AG10803 (cell line): ENCODE measurements at regions not wholly inside any gene's neighbourhood (a gene's known extent, or its start where the extent isn't known, plus 50 kb on each side); places are given as distances from the start of the nearest gene placed in this dataset.

Experiments used
- DNase-seq: peaks from one replicate; pipeline ENCODE4 v3.0.0; 2010; ENCODE audit warnings: low read depth
- H3K4me3 ChIP-seq: 2 replicates; pipeline ENCODE4 v1.5.1; 2011; ENCODE audit warnings: mild to moderate bottlenecking, low read length, control low read depth
- CTCF ChIP-seq: conservative IDR thresholded peaks from 2 replicates; pipeline ENCODE4 v1.5.1; 2011; ENCODE audit warnings: mild to moderate bottlenecking, low read length, control low read depth, inconsistent platforms

- no peak for DNase-seq
- TF ChIP-seq CTCF, result no peak
- H3K4me3 ChIP-seq, result no peak overlapping the region
Measured at GRCh38 chr16:5873221-5873620, 775.6 kb upstream of the EEF2KMT start.

GRCh38 chr16:5870886-5871691 lies 773.5 kb upstream of the EEF2KMT start:
- H3K4me3 ChIP-seq, result no peak overlapping the region
- no peak for TF ChIP-seq CTCF
- no peak for DNase-seq

GRCh38 chr16:5867250-5867649 lies 769.7 kb upstream of the EEF2KMT start:
- H3K4me3 ChIP-seq, result no peak overlapping the region
- no peak for DNase-seq
- TF ChIP-seq CTCF, result no peak

- no peak for TF ChIP-seq CTCF
- no peak for DNase-seq
- no peak overlapping the region for H3K4me3 ChIP-seq
Measured at GRCh38 chr16:5865236-5865635, 767.6 kb upstream of the EEF2KMT start.

- no peak overlapping the region for H3K4me3 ChIP-seq
- TF ChIP-seq CTCF, result no peak
- no peak for DNase-seq
Measured at GRCh38 chr16:5863071-5863606, 765.5 kb upstream of the EEF2KMT start.

- DNase-seq, result no peak
- H3K4me3 ChIP-seq, result no peak overlapping the region
- TF ChIP-seq CTCF, result no peak
Measured at GRCh38 chr16:5862103-5862840, 764.7 kb upstream of the EEF2KMT start.

GRCh38 chr16:5861241-5861640 lies 763.6 kb upstream of the EEF2KMT start:
- no peak for DNase-seq
- no peak overlapping the region for H3K4me3 ChIP-seq
- TF ChIP-seq CTCF, result no peak
